ENCODE measurements at regions not wholly inside any gene's neighbourhood (a gene's known extent, or its start where the extent isn't known, plus 50 kb on each side); places are given as distances from the start of the nearest gene placed in this dataset.

GRCh38 chr6:165742047-165742446 is 79.0 kb upstream of the PDE10A start:
- no peak for TF ChIP-seq CTCF (IDR thresholded peaks at IDR 0.05; ENCODE audit: poor library complexity)
- no peak for TF ChIP-seq EZH2 (IDR thresholded peaks at IDR 0.05; ENCODE audit: borderline replicate concordance)

All from hepatocyte (in vitro differentiated cells).